HG03060 (cell line): ENCODE measurements at regions not wholly inside any gene's neighbourhood (a gene's known extent, or its start where the extent isn't known, plus 50 kb on each side); places are given as distances from the start of the nearest gene placed in this dataset.

Experiments used
- ATAC-seq: cut with Tn5 transposase; IDR thresholded peaks from one replicate; pipeline ENCODE4 v1.9.1; 2021; ENCODE audit warnings: low read depth, moderate number of reproducible peaks; ENCODE audit not compliant: unreplicated experiment

GRCh38 chr14:22036541-22037239, 363.1 kb upstream of the OR4E1 start:
- ATAC-seq: no peak

GRCh38 chr14:22026527-22026926, 352.9 kb upstream of the OR4E1 start:
- ATAC-seq: no peak

DNA sequence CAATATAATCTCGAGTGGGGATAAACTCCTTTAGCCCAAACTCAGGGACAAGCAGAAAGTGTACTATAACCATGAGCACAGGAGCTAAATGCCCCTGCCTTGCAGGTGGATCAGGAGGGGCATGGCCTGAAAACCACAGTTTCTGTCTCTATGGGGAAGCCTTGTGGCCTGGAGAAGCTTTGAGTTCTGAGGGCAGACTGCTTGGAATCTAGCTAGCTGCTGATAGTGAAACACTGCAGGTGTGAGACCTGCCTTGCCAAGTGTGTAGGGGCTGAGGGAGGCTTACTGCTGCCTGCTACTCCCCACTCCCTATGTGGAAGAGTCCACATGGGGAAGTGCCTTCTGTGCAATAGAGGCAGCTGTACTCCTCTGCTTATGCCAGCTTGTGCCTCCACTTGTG, 352.3 kb upstream of the OR4E1 start:
- no peak for ATAC-seq

DNA sequence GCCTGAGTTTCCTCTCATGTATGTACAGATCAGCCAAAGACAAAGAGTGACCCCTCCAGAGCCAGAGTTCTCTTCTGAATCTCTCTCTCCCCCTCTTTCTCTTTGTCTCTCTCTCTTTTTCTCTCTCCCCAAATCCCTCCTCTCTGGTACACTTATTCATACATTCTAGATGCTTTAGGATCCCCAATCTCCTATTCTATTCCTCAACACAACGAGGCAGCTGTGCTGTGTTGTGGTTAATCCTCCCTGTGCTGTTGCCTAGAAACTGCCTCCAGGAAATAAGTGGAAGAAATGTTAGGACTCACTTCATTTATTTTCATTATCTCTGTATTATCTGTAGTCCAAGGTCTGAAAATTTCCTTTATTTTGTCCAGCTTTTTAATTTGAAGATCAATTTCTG, 350.5 kb upstream of the OR4E1 start:
- no peak for ATAC-seq

DNA sequence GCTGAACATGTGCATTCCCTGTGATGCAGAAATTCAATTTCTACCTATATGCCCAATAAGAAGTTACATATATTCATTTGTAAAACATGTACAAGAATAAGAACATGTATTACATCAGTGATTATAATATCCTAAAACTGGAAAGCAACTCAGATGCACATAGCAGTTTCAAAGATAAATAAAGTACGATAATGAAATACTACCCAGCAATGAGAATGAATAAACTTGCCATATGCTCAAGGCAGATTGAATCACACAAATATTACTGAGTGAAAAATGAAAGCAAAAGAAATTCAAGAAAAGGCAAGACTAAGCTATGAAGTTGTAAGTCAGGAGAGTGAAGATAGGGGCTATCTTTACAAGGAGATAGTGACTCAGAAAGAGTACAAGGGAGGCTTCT, 345.3 kb upstream of the OR4E1 start:
- ATAC-seq: no peak

DNA sequence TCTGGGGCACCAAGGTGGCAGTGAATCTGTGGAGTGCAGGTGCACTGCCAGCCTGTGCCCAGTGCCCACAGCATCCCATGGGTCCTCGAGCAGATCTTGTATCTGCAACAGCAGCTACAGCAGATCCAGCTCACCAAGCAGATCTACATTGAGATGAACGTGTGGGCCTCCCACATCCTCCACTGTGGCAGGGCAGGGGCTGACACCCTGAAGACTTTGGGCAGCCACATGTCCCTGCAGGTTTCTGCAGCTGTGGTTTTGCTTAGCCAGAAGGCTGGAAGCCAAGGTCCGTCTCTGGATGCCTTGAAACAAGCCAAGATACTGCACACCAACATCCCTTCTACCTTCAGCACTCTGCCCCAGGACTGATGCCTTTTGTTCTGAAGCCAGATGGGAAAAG, 338.8 kb upstream of the OR4E1 start:
- no peak for ATAC-seq

- ATAC-seq: no peak
Observed at GRCh38 chr14:22011253-22011642, 337.6 kb upstream of the OR4E1 start.

DNA sequence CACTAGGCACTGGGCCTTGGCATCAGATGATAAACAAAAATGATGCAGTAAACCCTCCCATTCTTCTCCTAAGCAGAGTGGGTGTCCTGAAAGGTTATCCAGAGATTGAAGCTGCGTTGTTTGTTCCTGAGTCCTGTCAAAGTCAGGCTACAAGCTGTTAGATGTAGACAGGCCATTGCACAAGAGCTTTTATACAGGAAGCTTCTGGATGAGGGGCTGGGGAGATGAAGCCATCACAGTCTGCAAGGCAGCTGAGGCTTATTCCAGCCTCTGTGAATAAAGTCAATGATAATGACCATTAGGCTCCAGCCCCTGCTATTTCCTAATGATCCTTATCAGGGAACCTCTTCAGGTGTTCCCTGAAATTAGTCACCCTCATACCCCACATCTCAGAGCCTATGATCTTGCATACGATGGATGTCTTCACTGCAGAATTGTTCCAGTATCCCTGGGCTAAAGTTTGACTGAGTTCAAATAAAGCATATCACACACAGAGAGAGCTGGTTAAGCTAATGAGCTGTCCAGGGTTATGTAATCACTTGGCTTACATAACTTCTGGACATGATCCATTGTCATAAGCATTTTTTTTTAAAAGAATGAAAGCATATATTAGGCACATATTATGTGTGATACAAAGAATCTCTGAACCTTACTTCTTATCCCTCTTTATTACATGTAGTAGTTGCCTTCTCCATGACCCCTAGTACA, 337.1 kb upstream of the OR4E1 start:
- no peak for ATAC-seq

DNA sequence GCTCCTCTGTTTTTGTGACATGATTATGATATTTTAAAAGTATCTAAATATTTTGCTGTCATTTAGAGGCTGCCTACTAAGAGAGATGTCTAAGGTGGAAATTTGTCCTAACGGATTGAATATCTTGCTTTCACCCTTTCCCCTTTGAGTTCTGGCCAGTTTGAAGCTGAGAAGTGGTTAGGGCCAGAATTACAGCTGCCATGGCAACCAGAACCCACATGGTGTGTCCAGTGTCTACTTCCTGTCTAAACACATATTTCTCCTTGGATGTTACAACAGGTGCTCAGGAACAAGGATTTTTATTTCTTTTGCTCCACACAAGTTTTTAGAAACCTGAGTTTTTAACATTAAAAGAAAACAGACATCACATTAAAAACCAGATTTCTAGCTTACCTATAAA, 335.1 kb upstream of the OR4E1 start:
- no peak for ATAC-seq

DNA sequence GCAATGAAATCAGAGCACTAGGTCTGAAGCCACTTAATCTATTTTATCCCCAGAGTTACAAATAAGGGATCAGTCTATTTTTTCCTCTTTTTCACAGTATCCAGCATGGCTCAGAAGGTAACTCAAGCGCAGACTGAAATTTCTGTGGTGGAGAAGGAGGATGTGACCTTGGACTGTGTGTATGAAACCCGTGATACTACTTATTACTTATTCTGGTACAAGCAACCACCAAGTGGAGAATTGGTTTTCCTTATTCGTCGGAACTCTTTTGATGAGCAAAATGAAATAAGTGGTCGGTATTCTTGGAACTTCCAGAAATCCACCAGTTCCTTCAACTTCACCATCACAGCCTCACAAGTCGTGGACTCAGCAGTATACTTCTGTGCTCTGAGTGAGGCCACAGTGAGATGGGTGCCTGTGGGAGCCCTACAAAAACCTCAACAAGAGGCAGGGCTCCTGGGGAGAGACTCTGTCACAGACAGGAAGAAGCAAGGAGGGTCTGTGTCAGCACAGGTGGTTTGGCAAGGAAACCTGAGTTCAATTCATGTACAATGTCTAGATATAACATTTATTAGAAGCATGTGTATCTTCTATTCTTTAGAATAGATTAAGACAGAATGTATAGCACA, 334.3 kb upstream of the OR4E1 start:
- ATAC-seq: no peak

- ATAC-seq: no peak
Observed at GRCh38 chr14:22007363-22007762, 333.7 kb upstream of the OR4E1 start.

DNA sequence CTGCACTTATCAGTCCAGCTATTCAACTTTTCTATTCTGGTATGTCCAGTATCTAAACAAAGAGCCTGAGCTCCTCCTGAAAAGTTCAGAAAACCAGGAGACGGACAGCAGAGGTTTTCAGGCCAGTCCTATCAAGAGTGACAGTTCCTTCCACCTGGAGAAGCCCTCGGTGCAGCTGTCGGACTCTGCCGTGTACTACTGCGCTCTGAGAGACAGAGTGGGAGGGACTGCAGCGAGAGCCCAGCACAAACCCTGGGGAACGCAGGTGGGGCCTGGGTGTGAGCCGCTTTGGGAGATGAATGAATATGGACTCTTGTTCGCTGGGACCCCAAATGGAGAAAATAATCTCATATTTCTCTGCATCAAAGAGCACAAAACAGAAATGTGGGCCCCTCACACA, 329.8 kb upstream of the OR4E1 start:
- ATAC-seq: no peak

DNA sequence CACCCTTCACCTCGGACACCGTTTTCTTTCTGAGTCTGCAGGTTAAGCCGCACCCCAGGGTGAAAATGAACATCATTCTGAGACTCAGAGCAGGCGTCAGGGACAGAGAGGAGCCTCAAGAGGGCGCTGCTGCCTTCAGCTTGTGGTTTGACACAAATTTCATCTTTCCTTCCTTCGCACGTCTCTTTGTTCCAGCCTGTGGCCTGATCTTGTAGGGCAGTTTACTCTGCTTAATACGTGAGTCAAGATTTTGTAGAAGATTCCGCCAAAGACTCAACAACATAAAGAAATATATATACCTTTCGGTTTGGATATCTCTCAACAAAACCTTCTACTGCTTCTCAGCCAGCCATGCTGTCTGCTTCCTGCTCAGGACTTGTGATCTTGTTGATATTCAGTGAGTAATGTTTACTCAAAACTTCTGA, 329.3 kb upstream of the OR4E1 start:
- ATAC-seq: no peak

GRCh38 chr14:21999402-21999801, 325.8 kb upstream of the OR4E1 start:
- ATAC-seq: no peak

GRCh38 chr14:21997300-21997699, 323.7 kb upstream of the OR4E1 start:
- ATAC-seq: no peak

GRCh38 chr14:21995332-21995731, 321.7 kb upstream of the OR4E1 start:
- no peak for ATAC-seq

DNA sequence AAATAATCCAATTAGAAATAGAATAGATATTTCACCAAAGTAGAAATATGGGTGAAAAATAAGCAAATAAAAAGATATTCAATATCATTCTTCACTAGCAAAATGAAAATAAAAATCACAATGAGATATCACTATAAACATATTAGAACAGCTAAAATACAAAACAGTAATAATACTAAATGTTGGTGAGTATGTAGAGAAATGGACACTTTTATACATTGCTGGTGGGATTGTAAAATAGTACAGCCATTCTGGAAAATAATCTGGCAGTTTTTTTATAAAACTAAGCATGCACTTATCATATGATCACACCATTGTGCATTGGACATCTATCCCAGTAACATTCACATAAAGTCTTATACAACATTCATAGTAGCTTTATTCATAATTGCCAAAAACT, 320.2 kb upstream of the OR4E1 start:
- ATAC-seq: no peak

GRCh38 chr14:21993070-21993469, 319.5 kb upstream of the OR4E1 start:
- ATAC-seq: no peak

GRCh38 chr14:21991130-21991529, 317.5 kb upstream of the OR4E1 start:
- ATAC-seq: no peak

- no peak for ATAC-seq
Observed at GRCh38 chr14:21990116-21990515, 316.5 kb upstream of the OR4E1 start.

DNA sequence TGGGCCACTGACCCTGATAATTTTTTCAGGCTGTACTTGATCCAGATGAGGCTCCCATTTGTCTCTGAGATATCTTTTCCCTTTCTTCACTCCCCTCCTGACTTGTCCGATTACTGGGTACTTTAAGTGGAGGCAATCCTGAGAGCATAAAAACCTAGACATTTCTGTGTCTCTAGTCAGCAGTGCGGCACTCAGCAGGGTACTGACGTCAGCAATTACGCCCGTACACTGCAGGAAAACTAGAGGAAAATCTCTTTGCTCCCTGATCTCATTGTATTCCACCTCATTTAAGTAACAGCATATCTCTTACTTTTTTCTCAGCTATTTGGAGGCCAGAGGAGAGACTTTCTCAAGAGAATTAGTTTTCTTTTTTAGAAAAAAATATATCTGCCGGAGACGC, 315.5 kb upstream of the OR4E1 start:
- no peak for ATAC-seq

DNA sequence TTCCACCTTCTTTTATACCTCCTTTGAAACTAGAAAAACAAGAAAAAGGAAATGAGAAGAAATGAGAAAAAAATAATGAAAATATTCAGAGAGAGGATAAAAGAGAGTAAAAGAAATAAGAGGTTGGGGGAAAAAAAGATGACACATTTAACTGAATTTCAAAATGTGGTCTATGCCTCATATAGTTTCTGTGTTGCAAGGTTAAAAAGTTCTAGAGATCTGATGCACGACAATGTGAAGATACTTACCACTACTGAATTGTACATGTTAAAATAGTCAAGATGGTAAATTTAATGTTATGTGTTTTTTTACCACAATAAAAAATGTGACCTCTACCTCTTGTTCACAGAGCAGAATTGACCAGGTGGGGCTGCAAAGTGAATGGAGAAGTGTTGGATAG, 314.8 kb upstream of the OR4E1 start:
- no peak for ATAC-seq
